ENCODE measurements at regions not wholly inside any gene's neighbourhood (a gene's known extent, or its start where the extent isn't known, plus 50 kb on each side); places are given as distances from the start of the nearest gene placed in this dataset.

DNA sequence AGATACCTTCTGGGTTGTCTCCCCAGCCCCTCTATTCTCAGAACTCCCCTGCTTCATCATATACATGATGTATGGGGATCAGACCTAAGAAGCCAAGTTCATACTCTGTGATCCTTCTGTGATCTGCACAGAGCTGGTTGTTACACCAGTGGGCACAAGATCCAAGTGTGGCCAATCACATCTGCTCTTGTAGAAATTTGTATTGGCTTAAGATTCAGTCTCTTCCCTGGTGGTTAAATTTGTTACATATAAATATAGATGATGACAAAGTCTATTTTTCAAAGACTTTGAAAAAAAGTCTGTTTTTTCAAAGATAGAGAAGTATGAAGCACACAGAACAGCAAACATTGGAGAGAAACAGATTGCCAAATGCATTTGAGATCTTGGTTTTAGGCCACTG is 135.8 kb upstream of the FGGY start:
- no peak for DNase-seq (ENCODE audit: low read depth in 2 of 2)
- TF ChIP-seq, protein P1, sequence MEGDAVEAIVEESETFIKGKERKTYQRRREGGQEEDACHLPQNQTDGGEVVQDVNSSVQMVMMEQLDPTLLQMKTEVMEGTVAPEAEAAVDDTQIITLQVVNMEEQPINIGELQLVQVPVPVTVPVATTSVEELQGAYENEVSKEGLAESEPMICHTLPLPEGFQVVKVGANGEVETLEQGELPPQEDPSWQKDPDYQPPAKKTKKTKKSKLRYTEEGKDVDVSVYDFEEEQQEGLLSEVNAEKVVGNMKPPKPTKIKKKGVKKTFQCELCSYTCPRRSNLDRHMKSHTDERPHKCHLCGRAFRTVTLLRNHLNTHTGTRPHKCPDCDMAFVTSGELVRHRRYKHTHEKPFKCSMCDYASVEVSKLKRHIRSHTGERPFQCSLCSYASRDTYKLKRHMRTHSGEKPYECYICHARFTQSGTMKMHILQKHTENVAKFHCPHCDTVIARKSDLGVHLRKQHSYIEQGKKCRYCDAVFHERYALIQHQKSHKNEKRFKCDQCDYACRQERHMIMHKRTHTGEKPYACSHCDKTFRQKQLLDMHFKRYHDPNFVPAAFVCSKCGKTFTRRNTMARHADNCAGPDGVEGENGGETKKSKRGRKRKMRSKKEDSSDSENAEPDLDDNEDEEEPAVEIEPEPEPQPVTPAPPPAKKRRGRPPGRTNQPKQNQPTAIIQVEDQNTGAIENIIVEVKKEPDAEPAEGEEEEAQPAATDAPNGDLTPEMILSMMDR (IDR thresholded peaks at IDR 0.05; ENCODE audit: low read depth, low read length) = no peak
- no peak overlapping the region for H3K4me3 ChIP-seq (replicated peaks in 1 of 2; ENCODE audit: low read depth in 2 of 2, low read length in 2 of 2)

DNA sequence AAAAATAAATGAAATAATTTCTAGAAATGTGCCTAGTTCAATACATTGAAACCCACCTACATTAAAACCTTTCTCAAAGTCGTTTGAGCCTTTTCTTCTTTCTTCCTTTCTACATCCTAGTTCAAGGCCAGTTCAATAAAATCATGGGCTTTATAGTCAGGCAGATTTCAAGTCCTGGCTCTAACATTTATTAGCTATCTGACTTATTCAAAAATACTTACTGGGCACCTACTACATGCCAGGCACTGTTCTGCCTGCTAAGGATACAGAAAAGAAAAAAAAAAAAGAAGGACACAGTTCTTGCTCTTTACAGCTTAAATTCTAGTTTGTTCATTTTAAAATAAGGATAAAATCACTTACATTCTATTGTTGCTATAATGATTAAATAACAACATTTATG is 134.2 kb upstream of the FGGY start:
- DNase-seq (ENCODE audit: low read depth in 2 of 2) = no peak
- no peak overlapping the region for H3K4me3 ChIP-seq (replicated peaks in 1 of 2; ENCODE audit: low read depth in 2 of 2, low read length in 2 of 2)
- TF ChIP-seq, protein P1 (IDR thresholded peaks at IDR 0.05; ENCODE audit: low read depth, low read length) = no peak

DNA sequence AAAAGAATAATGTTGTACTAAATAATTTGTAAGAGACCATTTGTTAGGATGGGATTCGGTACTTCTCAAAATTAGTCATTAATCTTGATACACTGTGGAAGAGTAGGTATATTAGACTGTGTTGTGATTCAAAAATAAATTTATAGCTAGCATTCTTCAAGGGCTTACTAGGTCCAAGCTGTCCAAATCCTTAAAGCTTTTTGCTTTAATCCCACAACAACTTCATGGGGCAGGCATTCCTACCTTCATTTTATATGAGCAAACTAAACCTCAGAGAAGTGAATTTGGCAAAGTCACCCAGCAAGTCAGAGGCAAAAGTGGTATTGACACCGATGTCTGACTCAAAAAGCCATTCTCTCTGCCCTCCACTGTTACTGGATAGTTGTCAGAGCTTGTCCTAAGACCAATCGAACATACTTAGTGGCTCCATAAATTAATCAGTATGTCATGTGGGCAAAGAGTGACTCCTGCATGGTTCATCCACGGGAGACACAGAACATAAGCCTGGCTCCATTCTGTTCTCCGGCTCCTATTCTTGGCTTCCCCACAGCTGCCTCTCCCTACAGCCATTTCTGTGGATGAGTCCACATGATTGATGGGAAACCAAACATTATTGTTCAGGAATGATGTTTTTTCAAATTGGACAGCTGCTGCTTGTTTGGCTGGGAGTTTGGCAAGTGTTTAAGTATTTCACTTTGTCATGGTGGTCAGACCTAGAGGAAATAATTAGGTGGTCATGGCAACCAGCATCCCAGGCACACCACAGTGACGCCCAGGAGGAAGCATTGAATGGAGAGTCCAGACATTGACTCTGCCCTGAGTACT is 133.4 kb upstream of the FGGY start:
- H3K4me3 ChIP-seq (replicated peaks in 1 of 2; ENCODE audit: low read depth in 2 of 2, low read length in 2 of 2) = no peak overlapping the region
- TF ChIP-seq, protein P1 (IDR thresholded peaks at IDR 0.05; ENCODE audit: low read depth, low read length) = no peak
- peak; percentile 58 to 64 for DNase-seq (ENCODE audit: low read depth in 2 of 2)

DNA sequence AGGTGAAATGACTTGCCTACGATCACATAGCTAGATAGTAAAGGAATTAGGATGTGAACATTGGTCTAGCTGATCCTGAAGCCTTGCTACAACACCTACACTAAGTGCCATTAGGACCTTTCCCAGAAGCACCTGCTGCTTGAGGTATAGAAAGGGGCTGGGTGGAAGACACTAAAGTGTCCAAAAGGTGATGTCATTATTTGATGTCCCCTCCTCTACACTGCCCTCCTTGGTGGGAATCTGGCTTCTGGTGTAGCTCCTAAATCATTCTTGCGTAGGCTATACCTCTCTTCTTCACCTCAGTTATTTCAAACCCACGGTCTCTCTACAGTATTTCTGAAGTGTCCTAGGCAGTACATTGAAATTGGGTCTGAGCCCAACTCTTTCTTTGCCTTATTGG is 132.5 kb upstream of the FGGY start:
- H3K4me3 ChIP-seq (replicated peaks in 1 of 2; ENCODE audit: low read depth in 2 of 2, low read length in 2 of 2) = no peak overlapping the region
- TF ChIP-seq, protein P1 (IDR thresholded peaks at IDR 0.05; ENCODE audit: low read depth, low read length) = no peak
- no peak for DNase-seq (ENCODE audit: low read depth in 2 of 2)

DNA sequence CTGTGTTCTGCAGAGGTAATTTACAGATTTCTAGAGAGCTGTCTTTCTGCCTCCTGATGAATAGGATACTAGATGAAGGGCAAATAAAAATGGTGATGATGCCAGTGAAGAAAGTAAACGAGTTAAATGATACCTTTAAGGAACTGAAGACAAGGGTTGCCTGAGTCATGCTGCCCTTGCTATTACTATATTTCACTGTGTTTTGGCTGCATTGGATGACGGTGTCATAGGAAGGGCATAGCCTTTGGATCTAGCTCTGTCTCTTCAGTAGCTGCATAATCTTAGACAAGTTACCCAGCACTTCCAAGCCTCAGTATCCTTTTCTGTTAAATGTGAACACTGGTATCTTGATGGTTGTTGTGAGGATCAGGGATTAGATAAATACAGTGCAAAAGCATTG is 131.5 kb upstream of the FGGY start:
- H3K4me3 ChIP-seq (replicated peaks in 1 of 2; ENCODE audit: low read depth in 2 of 2, low read length in 2 of 2) = no peak overlapping the region
- TF ChIP-seq, protein P1 (IDR thresholded peaks at IDR 0.05; ENCODE audit: low read depth, low read length) = no peak
- DNase-seq (ENCODE audit: low read depth in 2 of 2) = no peak

DNA sequence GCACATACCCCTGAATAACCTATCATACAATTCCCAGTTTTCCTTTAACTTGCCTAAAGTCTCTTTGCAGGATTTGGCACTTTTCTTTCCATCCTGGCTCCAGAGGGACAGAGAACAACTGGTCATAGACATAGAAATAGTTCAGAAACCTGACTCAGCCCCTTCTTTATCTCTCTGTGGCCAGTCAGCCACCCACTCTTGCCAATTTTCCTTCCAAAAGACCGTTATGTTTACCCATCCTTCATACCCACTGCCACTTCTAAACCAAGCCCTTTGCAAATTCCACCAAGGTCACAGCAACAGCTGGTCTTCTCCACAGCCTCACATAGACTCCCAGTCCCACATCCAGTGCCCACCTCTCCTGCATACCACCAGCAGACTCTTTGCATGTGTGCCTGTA is 127.2 kb upstream of the FGGY start:
- TF ChIP-seq, protein P1 (IDR thresholded peaks at IDR 0.05; ENCODE audit: low read depth, low read length) = no peak
- H3K4me3 ChIP-seq (replicated peaks in 1 of 2; ENCODE audit: low read depth in 2 of 2, low read length in 2 of 2) = no peak overlapping the region
- DNase-seq (ENCODE audit: low read depth in 2 of 2) = peak; percentile 31 to 40

DNA sequence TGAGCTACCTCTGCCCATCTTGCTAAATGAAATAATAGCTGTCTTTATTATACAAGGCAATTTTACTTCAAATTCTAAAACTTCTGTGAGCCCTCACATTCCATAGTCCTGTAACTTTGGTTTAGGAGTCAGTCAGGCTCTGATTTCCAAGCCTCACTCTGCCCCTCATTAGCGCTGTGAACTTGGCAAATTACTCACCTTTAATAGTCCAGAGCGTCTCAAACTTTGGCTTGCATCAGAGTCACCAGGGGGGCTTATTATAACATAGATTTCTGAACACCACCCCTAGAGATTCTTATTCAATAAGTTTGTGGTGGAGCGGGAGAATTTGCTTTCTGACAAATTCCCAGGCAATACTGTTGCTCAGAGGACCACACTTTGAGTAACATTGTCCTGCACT is 126.2 kb upstream of the FGGY start:
- TF ChIP-seq, protein P1 (IDR thresholded peaks at IDR 0.05; ENCODE audit: low read depth, low read length) = no peak

More for the DNA sequence above, 126.2 kb upstream of the FGGY start:
- no peak overlapping the region for H3K4me3 ChIP-seq (replicated peaks in 1 of 2; ENCODE audit: low read depth in 2 of 2, low read length in 2 of 2)
- DNase-seq (ENCODE audit: low read depth in 2 of 2) = no peak

Measured in cardiac fibroblast (primary cell).